H9 (cell line): ENCODE measurements at regions not wholly inside any gene's neighbourhood (a gene's known extent, or its start where the extent isn't known, plus 50 kb on each side); places are given as distances from the start of the nearest gene placed in this dataset.

ENCODE experiments used
- DNase-seq: peaks from one replicate; pipeline ENCODE4 v3.0.0-alpha.2; 2017
- H2AFZ ChIP-seq: one replicate; pipeline ENCODE4 v1.6.1; 2013; ENCODE audit warnings: mild to moderate bottlenecking, low read length, control low read depth, moderate library complexity
- H2AK5ac ChIP-seq: 2 replicates; pipeline ENCODE4 v1.6.1; 2013; ENCODE audit warnings: low read length, control low read depth, mixed read lengths; ENCODE audit not compliant: insufficient read length
- H2BK120ac ChIP-seq: one replicate; pipeline ENCODE4 v1.6.1; 2013; ENCODE audit warnings: low read depth, mild to moderate bottlenecking, low read length, control low read depth, inconsistent platforms; ENCODE audit not compliant: poor library complexity, severe bottlenecking
- H2BK12ac ChIP-seq: 2 replicates; pipeline ENCODE4 v1.6.1; 2013; ENCODE audit warnings: low read length, control low read depth, mixed read lengths, low read depth; ENCODE audit not compliant: insufficient read length
- H2BK15ac ChIP-seq: 2 replicates; pipeline ENCODE4 v1.6.1; 2013; ENCODE audit warnings: low read depth, low read length, control low read depth
- H2BK20ac ChIP-seq: one replicate; pipeline ENCODE4 v1.6.1; 2013; ENCODE audit warnings: low read depth, mild to moderate bottlenecking, low read length, control low read depth, inconsistent platforms; ENCODE audit not compliant: poor library complexity, severe bottlenecking
- H2BK5ac ChIP-seq: 2 replicates; pipeline ENCODE4 v1.6.1; 2013; ENCODE audit warnings: low read length, control low read depth, mixed read lengths; ENCODE audit not compliant: insufficient read length
- H3K14ac ChIP-seq: 2 replicates; pipeline ENCODE4 v1.6.1; 2013; ENCODE audit warnings: low read length, control low read depth; ENCODE audit not compliant: insufficient read depth
- H3K18ac ChIP-seq: 2 replicates; pipeline ENCODE4 v1.6.1; 2013; ENCODE audit warnings: low read depth, mild to moderate bottlenecking, mixed read lengths, low read length, control low read depth; ENCODE audit not compliant: insufficient read length
- H3K23ac ChIP-seq: 2 replicates; pipeline ENCODE4 v1.6.1; 2013; ENCODE audit warnings: low read length, control low read depth, mixed read lengths, low read depth; ENCODE audit not compliant: insufficient read length
- H3K23me2 ChIP-seq: 2 replicates; pipeline ENCODE4 v1.6.1; 2013; ENCODE audit warnings: low read depth, mild to moderate bottlenecking, mixed read lengths, low read length, control low read depth; ENCODE audit not compliant: insufficient read length, poor library complexity, severe bottlenecking
- H3K27ac ChIP-seq: 2 replicates; pipeline ENCODE4 v1.5.1; 2013; ENCODE audit warnings: low read length, control low read depth, mixed read lengths, low read depth; ENCODE audit not compliant: insufficient read length
- H3K27me3 ChIP-seq: 2 replicates; pipeline ENCODE4 v1.6.1; 2013; ENCODE audit warnings: low read length, control low read depth, inconsistent platforms; ENCODE audit not compliant: insufficient read depth
- H3K4ac ChIP-seq: 2 replicates; pipeline ENCODE4 v1.6.1; 2013; ENCODE audit warnings: low read depth, mild to moderate bottlenecking, control low read depth, inconsistent platforms, low read length, moderate library complexity
- H3K4me1 ChIP-seq: 2 replicates; pipeline ENCODE4 v1.6.1; 2013; ENCODE audit warnings: low read length, control low read depth, inconsistent platforms; ENCODE audit not compliant: insufficient read depth
- H3K4me2 ChIP-seq: 2 replicates; pipeline ENCODE4 v1.6.1; 2013; ENCODE audit warnings: low read length, control low read depth, mixed read lengths; ENCODE audit not compliant: insufficient read length, insufficient read depth
- H3K56ac ChIP-seq: 2 replicates; pipeline ENCODE4 v1.6.1; 2013; ENCODE audit warnings: low read depth, mild to moderate bottlenecking, mixed read lengths, low read length, control low read depth; ENCODE audit not compliant: insufficient read length
- H3K79me1 ChIP-seq: 2 replicates; pipeline ENCODE4 v1.6.1; 2013; ENCODE audit warnings: low read depth, mild to moderate bottlenecking, moderate library complexity, low read length, control low read depth, inconsistent platforms; ENCODE audit not compliant: insufficient read depth, poor library complexity, severe bottlenecking
- H3K79me2 ChIP-seq: 2 replicates; pipeline ENCODE4 v1.6.1; 2013; ENCODE audit warnings: low read length, control low read depth, inconsistent platforms; ENCODE audit not compliant: insufficient read depth
- H3K9ac ChIP-seq: 2 replicates; pipeline ENCODE4 v1.6.1; 2013; ENCODE audit warnings: low read length, control low read depth, mixed read lengths; ENCODE audit not compliant: insufficient read length; ENCODE audit errors: extremely low read depth
- H3K9me3 ChIP-seq: one replicate; pipeline ENCODE4 v1.6.1; 2013; ENCODE audit warnings: low read depth, low read length, inconsistent platforms; ENCODE audit not compliant: control insufficient read depth
- H3T11ph ChIP-seq: one replicate; pipeline ENCODE4 v1.6.1; 2013; ENCODE audit warnings: mild to moderate bottlenecking, low read length, control low read depth, inconsistent platforms
- H4K20me1 ChIP-seq: one replicate; pipeline ENCODE4 v1.6.1; 2013; ENCODE audit not compliant: control insufficient read depth, insufficient read length, insufficient read depth
- H4K5ac ChIP-seq: 2 replicates; pipeline ENCODE4 v1.6.1; 2013; ENCODE audit warnings: low read depth, mild to moderate bottlenecking, mixed read lengths, low read length, control low read depth; ENCODE audit not compliant: insufficient read length
- H4K8ac ChIP-seq: replicated peaks from 2 replicates; pipeline ENCODE4 v1.6.1; 2013; ENCODE audit warnings: low read length, control low read depth, mixed read lengths, low read depth; ENCODE audit not compliant: insufficient read length
- H4K91ac ChIP-seq: 2 replicates; pipeline ENCODE4 v1.6.1; 2013; ENCODE audit warnings: low read depth, mild to moderate bottlenecking, moderate library complexity, mixed read lengths, low read length, control low read depth; ENCODE audit not compliant: insufficient read length
- H3K27ac Mint-ChIP-seq, 3 experiments: 2 replicates in 2 of 3; 3 replicates in 1 of 3; pipeline ENCODE4 v1.8.0; 2020 to 2021; ENCODE audit warnings: mixed read lengths in 3 of 3, mild to moderate bottlenecking in 1 of 3, moderate library complexity in 1 of 3
- H3K27me3 Mint-ChIP-seq: 2 replicates; pipeline ENCODE4 v1.8.0; 2021; ENCODE audit warnings: low read depth, mild to moderate bottlenecking, moderate library complexity, mixed read lengths
- H3K36me3 Mint-ChIP-seq, 3 experiments: 2 replicates in 2 of 3; 3 replicates in 1 of 3; pipeline ENCODE4 v1.8.0; 2020 to 2021; ENCODE audit warnings: low read depth in 3 of 3, mixed read lengths in 3 of 3; ENCODE audit not compliant: insufficient read depth in 1 of 3
- H3K4me1 Mint-ChIP-seq, 2 experiments: 2 replicates each; pipeline ENCODE4 v1.8.0; 2020; ENCODE audit warnings: mixed read lengths in 2 of 2
- H3K4me3 Mint-ChIP-seq, 2 experiments: 2 replicates in 1 of 2; 3 replicates in 1 of 2; pipeline ENCODE4 v1.8.0; 2020 to 2021; ENCODE audit warnings: mild to moderate bottlenecking in 2 of 2, mixed read lengths in 2 of 2, moderate library complexity in 1 of 2
- H3K9me3 Mint-ChIP-seq, 2 experiments: 2 replicates in 1 of 2; 3 replicates in 1 of 2; pipeline ENCODE4 v1.8.0; 2020; ENCODE audit warnings: mild to moderate bottlenecking in 2 of 2, mixed read lengths in 2 of 2, moderate library complexity in 1 of 2
- CTCF ChIP-seq: fragments of 200-600 bp; sonication (generic); conservative IDR thresholded peaks from 3 replicates; pipeline ENCODE4 v1.8.0; 2021; ENCODE audit warnings: antibody characterized with exemption, mild to moderate bottlenecking
- WGBS: extraction: QIAGEN DNeasy Blood & Tissue Kit; methylation state at CpG from one replicate; pipeline ENCODE4 v1.1.7; 2013; ENCODE audit warnings: missing lambda C conversion rate, low lambda C conversion rate, mixed read lengths; ENCODE audit not compliant: insufficient read length; ENCODE audit errors: extremely low coverage; 5-methylcytosine and 5-hydroxymethylcytosine counted together

- no peak overlapping the region for H3K4me3 Mint-ChIP-seq
- no peak overlapping the region for H2BK120ac ChIP-seq
These were observed 94.0 kb upstream of the PEG3 start for GRCh38 chr19:56934438-56935090.

More at GRCh38 chr19:56934438-56935090, 94.0 kb upstream of the PEG3 start:
- no peak overlapping the region for H3K4me2 ChIP-seq
- no peak overlapping the region for H3T11ph ChIP-seq
- H3K27me3 ChIP-seq, result no peaks in the 10 kb centered on the region
- peaks cover 66% of the 10 kb centered on the region for H3K9me3 ChIP-seq
- Mint-ChIP-seq H3K9me3 (peaks cover 94 to 95% of the 10 kb centered on the region in 2 experiments), H3K4me1 (no peaks in the 10 kb centered on the region), H3K27me3 (peaks cover 7% of the 10 kb centered on the region), H3K36me3 (peaks cover 16 to 35% (median 16%) of the 10 kb centered on the region in 3 experiments), H3K27ac (no peak overlapping the region)
- H3K14ac ChIP-seq, result no peak overlapping the region
- H4K5ac ChIP-seq, result no peak overlapping the region
- H2AFZ ChIP-seq, result no peak overlapping the region
- H2BK15ac ChIP-seq, result no peak overlapping the region
- H3K56ac ChIP-seq, result no peak overlapping the region
- no peak overlapping the region for H3K27ac ChIP-seq
- H3K79me1 ChIP-seq, result no peaks in the 10 kb centered on the region
- H2BK12ac ChIP-seq, result no peak overlapping the region
- no peak overlapping the region for H2BK5ac ChIP-seq
- TF ChIP-seq CTCF, result no peak
- DNase-seq, result no peak
- no peaks in the 10 kb centered on the region for H4K20me1 ChIP-seq
- H4K91ac ChIP-seq, result no peak overlapping the region
- WGBS, result no CpG with 5 or more reads among the region's 9 CpGs
- H2BK20ac ChIP-seq, result no peak overlapping the region
- no peak overlapping the region for H3K23ac ChIP-seq
- H3K79me2 ChIP-seq, result no peaks in the 10 kb centered on the region
- no peak overlapping the region for H3K4ac ChIP-seq
- H3K9ac ChIP-seq, result no peak overlapping the region
- H3K4me1 ChIP-seq, result no peaks in the 10 kb centered on the region
- H3K23me2 ChIP-seq, result no peaks in the 10 kb centered on the region
- H3K18ac ChIP-seq, result no peak overlapping the region
- H2AK5ac ChIP-seq, result no peak overlapping the region
- no peak overlapping the region for H4K8ac ChIP-seq
